GM21381 (cell line): ENCODE measurements at regions not wholly inside any gene's neighbourhood (a gene's known extent, or its start where the extent isn't known, plus 50 kb on each side); places are given as distances from the start of the nearest gene placed in this dataset.
"Not testable (repeated sequence)": the region's sequence is repeated elsewhere in the genome, so short reads cannot be mapped to it uniquely, and the experiment has no call there.

Source experiments
- ATAC-seq: cut with Tn5 transposase; IDR thresholded peaks from one replicate; pipeline ENCODE4 v1.9.1; 2021; ENCODE audit warnings: mild to moderate bottlenecking, moderate library complexity; ENCODE audit not compliant: unreplicated experiment

GRCh38 chr9:18260521-18260920 is 213.4 kb upstream of the ADAMTSL1 start:
- ATAC-seq = no peak

- no peak for ATAC-seq
These were observed 212.8 kb upstream of the ADAMTSL1 start for GRCh38 chr9:18261181-18261580.

- no peak for ATAC-seq
These were observed 210.6 kb upstream of the ADAMTSL1 start for GRCh38 chr9:18263377-18263776.

- ATAC-seq = no peak
These were observed 205.6 kb upstream of the ADAMTSL1 start for GRCh38 chr9:18268381-18268780.

- ATAC-seq = no peak
These were observed 204.4 kb upstream of the ADAMTSL1 start for GRCh38 chr9:18269561-18269960.

- ATAC-seq = no peak
These were observed 199.3 kb upstream of the ADAMTSL1 start for GRCh38 chr9:18274693-18275092.

GRCh38 chr9:18275313-18275990 is 198.5 kb upstream of the ADAMTSL1 start:
- ATAC-seq = no peak

- ATAC-seq = no peak
These were observed 192.7 kb upstream of the ADAMTSL1 start for GRCh38 chr9:18281291-18281690.

- ATAC-seq = no peak
These were observed 179.7 kb upstream of the ADAMTSL1 start for GRCh38 chr9:18294229-18294628.

- ATAC-seq = no peak
These were observed 177.3 kb upstream of the ADAMTSL1 start for GRCh38 chr9:18296702-18297055.

GRCh38 chr9:18297056-18297841 is 176.7 kb upstream of the ADAMTSL1 start:
- no peak for ATAC-seq

- no peak for ATAC-seq
These were observed 174.5 kb upstream of the ADAMTSL1 start for GRCh38 chr9:18299449-18299848.

- not testable (repeated sequence) for ATAC-seq
These were observed 168.7 kb upstream of the ADAMTSL1 start for GRCh38 chr9:18305167-18305806.

GRCh38 chr9:18314316-18314715 is 159.6 kb upstream of the ADAMTSL1 start:
- ATAC-seq = no peak

- no peak for ATAC-seq
These were observed 156.1 kb upstream of the ADAMTSL1 start for GRCh38 chr9:18317896-18318295.

- no peak for ATAC-seq
These were observed 154.0 kb upstream of the ADAMTSL1 start for GRCh38 chr9:18319918-18320445.

GRCh38 chr9:18324928-18325745 is 148.8 kb upstream of the ADAMTSL1 start:
- ATAC-seq = no peak

- ATAC-seq = not testable (repeated sequence)
These were observed 148.3 kb upstream of the ADAMTSL1 start for GRCh38 chr9:18325746-18326011.

GRCh38 chr9:18327121-18327520 is 146.8 kb upstream of the ADAMTSL1 start:
- ATAC-seq = no peak

- ATAC-seq = no peak
These were observed 143.3 kb upstream of the ADAMTSL1 start for GRCh38 chr9:18330401-18331309.
